A549 (cell line): ENCODE measurements at regions not wholly inside any gene's neighbourhood (a gene's known extent, or its start where the extent isn't known, plus 50 kb on each side); places are given as distances from the start of the nearest gene placed in this dataset.

Experiments used
- ATAC-seq, 2 experiments: fragments of 200-7000 bp in 1 of 2; fragments of >200 bp in 1 of 2; cut with Nextera tagmentation in 1 of 2; cut with Tn5 transposase in 1 of 2; 3 replicates each; pipeline versions ENCODE4 v1.8.0 to v1.9.1; 2018 to 2020; ENCODE audit warnings: mild to moderate bottlenecking in 1 of 2, moderate library complexity in 1 of 2
- CTCF ChIA-PET: fragments of 300-600 bp; sonication (Branson Sonifier 250); formaldehyde crosslinking; extraction: SDS; loops from one replicate; lab custom pipeline; 2021; ENCODE audit warnings: antibody characterized with exemption, inconsistent platforms; lab: Yijun Ruan, JAX
- POLR2A ChIA-PET: fragments of 350-600 bp; formaldehyde crosslinking; extraction: SDS; loops from one replicate; lab custom pipeline; 2021; ENCODE audit warnings: antibody characterized with exemption, inconsistent platforms; lab: Yijun Ruan, JAX
- DNase-seq, 2 experiments: peaks; one replicate each; pipeline versions ENCODE4 v3.0.0 to v3.0.0-alpha.2; 2011 to 2016; ENCODE audit warnings: low read depth in 1 of 2, low spot score in 1 of 2
- FAIRE-seq: peaks from 2 replicates; lab custom pipeline; 2011; peaks lifted over from hg19 to GRCh38; lab: Jason Lieb, UNC
- H3K27ac ChIP-seq, 2 experiments: fragments of >200 bp; sonication (Bioruptor Twin); formaldehyde crosslinking; 3 replicates each; pipeline ENCODE4 v1.5.1; 2016 to 2017
- H3K4me1 ChIP-seq: fragments of >200 bp; sonication (Bioruptor Twin); formaldehyde crosslinking; 3 replicates; pipeline ENCODE4 v1.6.1; 2016
- H3K4me2 ChIP-seq: fragments of >200 bp; sonication (Bioruptor Twin); formaldehyde crosslinking; 3 replicates; pipeline ENCODE4 v1.6.1; 2016
- H3K4me3 ChIP-seq: fragments of >200 bp; sonication (Bioruptor Twin); formaldehyde crosslinking; 3 replicates; pipeline ENCODE4 v1.5.1; 2016
- H3K9me3 ChIP-seq: fragments of >200 bp; sonication (Bioruptor Twin); formaldehyde crosslinking; 3 replicates; pipeline ENCODE4 v1.6.1; 2016
- CHD2 ChIP-seq: fragments of 150-350 bp; IDR thresholded peaks from 2 replicates; pipeline ENCODE4 v1.6.1; 2014; ENCODE audit warnings: low read length; ENCODE audit not compliant: partially characterized antibody
- CHD4 ChIP-seq: fragments of 200-600 bp; sonication (generic); IDR thresholded peaks from 2 replicates; pipeline ENCODE4 v1.6.1; 2016; ENCODE audit warnings: antibody characterized with exemption, mild to moderate bottlenecking, borderline replicate concordance
- EHMT2 ChIP-seq: fragments of 200-600 bp; sonication (generic); IDR thresholded peaks from 2 replicates; pipeline ENCODE4 v1.6.1; 2016; ENCODE audit warnings: antibody characterized with exemption, low read depth, mild to moderate bottlenecking, moderate library complexity
- FOSL2 ChIP-seq, 2 experiments: fragments of 450-650 bp in 1 of 2; fragments of >200 bp in 1 of 2; sonication (Bioruptor Twin) in 1 of 2; formaldehyde crosslinking; IDR thresholded peaks; 2 replicates each; pipeline versions ENCODE4 v1.5.0 to v1.6.1; 2016 to 2020; ENCODE audit warnings: mild to moderate bottlenecking in 1 of 2, moderate library complexity in 1 of 2
- HDAC2 ChIP-seq: fragments of 200-600 bp; sonication (generic); IDR thresholded peaks from 2 replicates; pipeline ENCODE4 v1.6.1; 2016
- HEYL ChIP-seq: fragments of 250-450 bp; sonication (Bioruptor Pico); IDR thresholded peaks from 2 replicates; pipeline ENCODE4 v1.8.0; 2021; ENCODE audit warnings: mild to moderate bottlenecking, moderate library complexity
- HOXA7 ChIP-seq: fragments of 250-450 bp; sonication (Bioruptor Pico); IDR thresholded peaks from 2 replicates; pipeline ENCODE4 v1.5.0; 2020; ENCODE audit warnings: mild to moderate bottlenecking, moderate library complexity
- HOXB5 ChIP-seq: fragments of 250-450 bp; sonication (Bioruptor Pico); IDR thresholded peaks from 2 replicates; pipeline ENCODE4 v1.5.0; 2020; ENCODE audit warnings: mild to moderate bottlenecking, moderate library complexity
- JUN ChIP-seq, 2 experiments: fragments of >200 bp; sonication (Bioruptor Twin); formaldehyde crosslinking; IDR thresholded peaks; 2 replicates in 1 of 2; 3 replicates in 1 of 2; pipeline ENCODE4 v1.6.1; 2016 to 2017
- JUNB ChIP-seq: fragments of >200 bp; sonication (Bioruptor Twin); formaldehyde crosslinking; IDR thresholded peaks from 2 replicates; pipeline ENCODE4 v1.6.1; 2016
- MAZ ChIP-seq: fragments of 150-350 bp; IDR thresholded peaks from 2 replicates; pipeline ENCODE4 v1.6.1; 2014; ENCODE audit warnings: antibody characterized with exemption, low read depth, low read length, borderline replicate concordance
- PHF8 ChIP-seq: fragments of 200-600 bp; sonication (generic); IDR thresholded peaks from 2 replicates; pipeline ENCODE4 v1.6.1; 2016; ENCODE audit warnings: low read depth, mild to moderate bottlenecking, antibody characterized with exemption, moderate library complexity, borderline replicate concordance
- POLR2A ChIP-seq: IDR thresholded peaks from 2 replicates; pipeline ENCODE4 v1.6.1; 2012; ENCODE audit warnings: mild to moderate bottlenecking, low read length
- POLR2AphosphoS2 ChIP-seq: conservative IDR thresholded peaks from 2 replicates; pipeline ENCODE4 v1.6.1; 2012; ENCODE audit warnings: low read length, improper control_type of control experiment, inconsistent platforms
- RNF2 ChIP-seq: fragments of 200-600 bp; sonication (generic); IDR thresholded peaks from 2 replicates; pipeline ENCODE4 v1.6.1; 2016; ENCODE audit warnings: low read depth, mild to moderate bottlenecking, antibody characterized with exemption, moderate library complexity, borderline replicate concordance
- SMC3 ChIP-seq: fragments of >200 bp; sonication (Bioruptor Twin); formaldehyde crosslinking; IDR thresholded peaks from 3 replicates; pipeline ENCODE4 v1.6.1; 2018; ENCODE audit warnings: inconsistent platforms
- TFCP2L1 ChIP-seq: fragments of 250-450 bp; sonication (Bioruptor Pico); IDR thresholded peaks from 2 replicates; pipeline ENCODE4 v1.5.0; 2021; ENCODE audit warnings: mild to moderate bottlenecking
- ZC3H11A ChIP-seq: fragments of 450-650 bp; IDR thresholded peaks from 2 replicates; pipeline ENCODE4 v1.6.1; 2014; ENCODE audit warnings: antibody characterized with exemption, mild to moderate bottlenecking
- ZFP36 ChIP-seq: fragments of 450-650 bp; IDR thresholded peaks from 2 replicates; pipeline ENCODE4 v1.6.1; 2014; ENCODE audit warnings: borderline replicate concordance; ENCODE audit not compliant: partially characterized antibody
- WGBS: methylation state at CpG from one replicate; pipeline ENCODE4 v1.1.6; 2017; ENCODE audit errors: missing lambda C conversion rate; 5-methylcytosine and 5-hydroxymethylcytosine counted together
- TF ChIP-seq, protein P1 (sequence below): fragments of 200-600 bp; sonication (generic); IDR thresholded peaks from 2 replicates; pipeline ENCODE4 v1.6.1; 2016; ENCODE audit warnings: antibody characterized with exemption, mild to moderate bottlenecking, moderate library complexity
- TF ChIP-seq, protein P2 (sequence below): IDR thresholded peaks from 2 replicates; pipeline ENCODE4 v1.6.1; 2012; ENCODE audit warnings: low read depth, borderline replicate concordance

DNA sequence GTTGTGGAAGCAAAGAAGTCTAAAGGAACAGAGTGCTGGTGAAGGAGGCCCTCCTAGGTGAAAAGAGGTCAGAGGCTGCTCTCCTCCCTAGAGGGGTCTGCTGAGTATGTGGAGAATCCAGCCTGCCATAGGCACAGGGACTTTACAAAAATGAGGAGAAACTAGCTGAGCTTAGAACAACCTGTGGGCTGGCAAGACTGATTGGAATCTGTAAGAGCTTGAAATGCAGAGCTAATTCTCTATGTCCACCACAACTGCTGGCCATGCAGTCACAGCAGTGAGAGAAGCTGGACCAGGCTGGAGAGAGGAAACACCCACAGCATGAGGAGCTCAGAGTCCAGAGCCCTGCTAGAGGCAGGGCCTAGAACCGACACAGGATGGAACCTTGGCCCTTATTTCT, 251.0 kb upstream of the MGAT5 start:
- Histone ChIP-seq H3K4me1 (no peaks in the 10 kb centered on the region), H3K4me2 (no peak overlapping the region), H3K4me3 (no peak overlapping the region), H3K9me3 (no peaks in the 10 kb centered on the region), H3K27ac (no peak overlapping the region)
- FAIRE-seq (no peak), ATAC-seq (no peak), DNase-seq (no peak)
- WGBS: no CpG with 5 or more reads among the region's 1 CpG
- CTCF ChIA-PET: no interaction called here
- TF ChIP-seq HOXB5 (CRISPR knock-in tag): no peak
- TF ChIP-seq EHMT2: no peak
- TF ChIP-seq CHD4: no peak
- no peak for TF ChIP-seq ZFP36
- TF ChIP-seq FOSL2 (IDR thresholded peaks at IDR 0.05): no peak
- no peak for TF ChIP-seq FOSL2 (CRISPR knock-in tag; IDR thresholded peaks at IDR 0.05)
- TF ChIP-seq TFCP2L1: no peak
- TF ChIP-seq HOXA7 (CRISPR knock-in tag): no peak
- no peak for TF ChIP-seq PHF8
- TF ChIP-seq RNF2: no peak
- no peak for TF ChIP-seq HEYL (CRISPR knock-in tag)
- TF ChIP-seq POLR2AphosphoS2: no peak
- TF ChIP-seq JUNB: no peak
- TF ChIP-seq CHD2: no peak
- no peak for TF ChIP-seq JUN (IDR thresholded peaks at IDR 0.05)
- POLR2A ChIA-PET: no interaction called here

DNA sequence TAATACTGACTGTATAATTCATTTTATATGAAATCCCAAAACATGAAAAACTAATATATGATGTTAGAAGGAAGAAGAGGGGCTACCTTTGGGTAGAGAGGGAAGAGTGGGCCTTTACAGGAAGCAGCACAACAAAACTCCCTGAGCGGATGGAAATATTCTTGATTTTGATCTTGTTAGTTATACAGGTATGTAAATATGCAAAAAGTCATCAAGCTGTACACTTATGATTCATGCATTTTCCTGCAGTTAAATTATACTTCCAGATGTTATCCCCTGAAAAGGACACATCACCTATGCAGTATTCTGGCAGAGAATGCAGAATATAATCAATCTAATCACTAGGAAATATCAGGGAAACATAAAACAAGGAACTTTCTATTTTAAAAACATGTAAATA, 249.4 kb upstream of the MGAT5 start:
- Histone ChIP-seq H3K4me3 (no peak overlapping the region), H3K4me2 (no peak overlapping the region), H3K4me1 (no peaks in the 10 kb centered on the region), H3K27ac (no peak overlapping the region), H3K9me3 (no peaks in the 10 kb centered on the region)
- no peak for FAIRE-seq
- TF ChIP-seq, protein P1, sequence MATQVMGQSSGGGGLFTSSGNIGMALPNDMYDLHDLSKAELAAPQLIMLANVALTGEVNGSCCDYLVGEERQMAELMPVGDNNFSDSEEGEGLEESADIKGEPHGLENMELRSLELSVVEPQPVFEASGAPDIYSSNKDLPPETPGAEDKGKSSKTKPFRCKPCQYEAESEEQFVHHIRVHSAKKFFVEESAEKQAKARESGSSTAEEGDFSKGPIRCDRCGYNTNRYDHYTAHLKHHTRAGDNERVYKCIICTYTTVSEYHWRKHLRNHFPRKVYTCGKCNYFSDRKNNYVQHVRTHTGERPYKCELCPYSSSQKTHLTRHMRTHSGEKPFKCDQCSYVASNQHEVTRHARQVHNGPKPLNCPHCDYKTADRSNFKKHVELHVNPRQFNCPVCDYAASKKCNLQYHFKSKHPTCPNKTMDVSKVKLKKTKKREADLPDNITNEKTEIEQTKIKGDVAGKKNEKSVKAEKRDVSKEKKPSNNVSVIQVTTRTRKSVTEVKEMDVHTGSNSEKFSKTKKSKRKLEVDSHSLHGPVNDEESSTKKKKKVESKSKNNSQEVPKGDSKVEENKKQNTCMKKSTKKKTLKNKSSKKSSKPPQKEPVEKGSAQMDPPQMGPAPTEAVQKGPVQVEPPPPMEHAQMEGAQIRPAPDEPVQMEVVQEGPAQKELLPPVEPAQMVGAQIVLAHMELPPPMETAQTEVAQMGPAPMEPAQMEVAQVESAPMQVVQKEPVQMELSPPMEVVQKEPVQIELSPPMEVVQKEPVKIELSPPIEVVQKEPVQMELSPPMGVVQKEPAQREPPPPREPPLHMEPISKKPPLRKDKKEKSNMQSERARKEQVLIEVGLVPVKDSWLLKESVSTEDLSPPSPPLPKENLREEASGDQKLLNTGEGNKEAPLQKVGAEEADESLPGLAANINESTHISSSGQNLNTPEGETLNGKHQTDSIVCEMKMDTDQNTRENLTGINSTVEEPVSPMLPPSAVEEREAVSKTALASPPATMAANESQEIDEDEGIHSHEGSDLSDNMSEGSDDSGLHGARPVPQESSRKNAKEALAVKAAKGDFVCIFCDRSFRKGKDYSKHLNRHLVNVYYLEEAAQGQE: no peak
- TF ChIP-seq POLR2A (no peak), JUN (IDR thresholded peaks at IDR 0.05) (no peak), HDAC2 (no peak), MAZ (no peak), SMC3 (no peak), ZC3H11A (no peak)
- TF ChIP-seq, protein P2, sequence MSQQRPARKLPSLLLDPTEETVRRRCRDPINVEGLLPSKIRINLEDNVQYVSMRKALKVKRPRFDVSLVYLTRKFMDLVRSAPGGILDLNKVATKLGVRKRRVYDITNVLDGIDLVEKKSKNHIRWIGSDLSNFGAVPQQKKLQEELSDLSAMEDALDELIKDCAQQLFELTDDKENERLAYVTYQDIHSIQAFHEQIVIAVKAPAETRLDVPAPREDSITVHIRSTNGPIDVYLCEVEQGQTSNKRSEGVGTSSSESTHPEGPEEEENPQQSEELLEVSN: no peak
- CTCF ChIA-PET: no interaction called here
- WGBS: 93% methylated on average over 1 of the region's 1 CpG
- DNase-seq: no peak
- POLR2A ChIA-PET: no interaction called here
- no peak for ATAC-seq

DNA sequence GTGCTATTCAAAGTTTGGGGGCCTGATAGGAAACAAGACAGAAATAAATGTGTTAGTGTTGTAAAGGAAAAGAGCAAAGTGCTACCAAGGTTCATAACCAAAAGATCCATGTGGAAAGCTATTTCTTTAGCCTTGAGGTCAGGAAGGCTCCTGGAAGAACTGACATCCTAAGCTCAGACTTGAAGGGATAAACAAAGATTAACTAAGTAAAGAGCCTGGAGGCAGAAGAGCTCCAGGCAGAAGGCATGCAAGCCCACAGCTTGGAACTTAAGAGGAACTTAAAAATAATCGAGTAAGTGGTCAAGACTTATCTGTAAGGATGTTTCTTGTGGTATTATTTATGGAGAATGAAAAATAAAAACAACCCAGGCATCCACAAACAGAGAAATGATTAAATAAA, 245.0 kb upstream of the MGAT5 start:
- ATAC-seq (no peak), FAIRE-seq (no peak), DNase-seq (no peak)
- Histone ChIP-seq H3K9me3 (no peaks in the 10 kb centered on the region), H3K4me3 (no peak overlapping the region), H3K4me1 (no peaks in the 10 kb centered on the region), H3K4me2 (no peak overlapping the region), H3K27ac (no peak overlapping the region)
- no peak for TF ChIP-seq JUN (IDR thresholded peaks at IDR 0.05)
- POLR2A ChIA-PET: no interaction called here
- CTCF ChIA-PET: interaction anchor here (0.5 to 1.1 kb wide), 2 partner anchors 9 to 105 kb away, joined by 3 to 4 read pairs; no protein-coding TSS in a partner anchor
- 6% methylated on average over 1 of the region's 1 CpG for WGBS
